Ishikawa (cell line): ENCODE measurements at regions not wholly inside any gene's neighbourhood (a gene's known extent, or its start where the extent isn't known, plus 50 kb on each side); places are given as distances from the start of the nearest gene placed in this dataset.

ENCODE experiments used
- CEBPB ChIP-seq: IDR thresholded peaks from 2 replicates; pipeline ENCODE4 v1.6.1; 2012
- CREB1 ChIP-seq: IDR thresholded peaks from 2 replicates; pipeline ENCODE4 v1.6.1; 2012; ENCODE audit warnings: low read depth
- EGR1 ChIP-seq: IDR thresholded peaks from 2 replicates; pipeline ENCODE4 v1.6.1; 2012
- EP300 ChIP-seq: IDR thresholded peaks from 2 replicates; pipeline ENCODE4 v1.6.1; 2012; ENCODE audit warnings: borderline replicate concordance
- FOXM1 ChIP-seq: IDR thresholded peaks from 2 replicates; pipeline ENCODE4 v1.6.1; 2012; ENCODE audit warnings: low read depth, borderline replicate concordance
- MAX ChIP-seq: IDR thresholded peaks from 2 replicates; pipeline ENCODE4 v1.6.1; 2012
- NFIC ChIP-seq: IDR thresholded peaks from 2 replicates; pipeline ENCODE4 v1.6.1; 2012
- RAD21 ChIP-seq: IDR thresholded peaks from 2 replicates; pipeline ENCODE4 v1.6.1; 2012; ENCODE audit warnings: low read depth
- REST ChIP-seq: IDR thresholded peaks from 2 replicates; pipeline ENCODE4 v1.6.1; 2012; ENCODE audit warnings: low read depth, mild to moderate bottlenecking
- TAF1 ChIP-seq: IDR thresholded peaks from 2 replicates; pipeline ENCODE4 v1.6.1; 2012; ENCODE audit warnings: low read depth, mild to moderate bottlenecking
- TCF12 ChIP-seq: IDR thresholded peaks from 2 replicates; pipeline ENCODE4 v1.6.1; 2012; ENCODE audit warnings: low read depth
- TEAD4 ChIP-seq: IDR thresholded peaks from 2 replicates; pipeline ENCODE4 v1.6.1; 2012
- YY1 ChIP-seq: IDR thresholded peaks from 2 replicates; pipeline ENCODE4 v1.6.1; 2012; ENCODE audit warnings: low read depth
- TF ChIP-seq, protein P1 (sequence below): IDR thresholded peaks from 2 replicates; pipeline ENCODE4 v1.6.1; 2012

GRCh38 chr17:73723317-73723716 is 79.1 kb upstream of the SDK2 start:
- TF ChIP-seq NFIC (no peak), CEBPB (no peak), FOXM1 (no peak), RAD21 (no peak), EGR1 (no peak), REST (no peak), MAX (no peak), YY1 (no peak), EP300 (no peak), TCF12 (no peak), TEAD4 (no peak), CREB1 (no peak), TAF1 (no peak)
- TF ChIP-seq, protein P1, sequence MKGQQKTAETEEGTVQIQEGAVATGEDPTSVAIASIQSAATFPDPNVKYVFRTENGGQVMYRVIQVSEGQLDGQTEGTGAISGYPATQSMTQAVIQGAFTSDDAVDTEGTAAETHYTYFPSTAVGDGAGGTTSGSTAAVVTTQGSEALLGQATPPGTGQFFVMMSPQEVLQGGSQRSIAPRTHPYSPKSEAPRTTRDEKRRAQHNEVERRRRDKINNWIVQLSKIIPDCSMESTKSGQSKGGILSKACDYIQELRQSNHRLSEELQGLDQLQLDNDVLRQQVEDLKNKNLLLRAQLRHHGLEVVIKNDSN: no peak
